ENCODE measurements at regions not wholly inside any gene's neighbourhood (a gene's known extent, or its start where the extent isn't known, plus 50 kb on each side); places are given as distances from the start of the nearest gene placed in this dataset.

DNA sequence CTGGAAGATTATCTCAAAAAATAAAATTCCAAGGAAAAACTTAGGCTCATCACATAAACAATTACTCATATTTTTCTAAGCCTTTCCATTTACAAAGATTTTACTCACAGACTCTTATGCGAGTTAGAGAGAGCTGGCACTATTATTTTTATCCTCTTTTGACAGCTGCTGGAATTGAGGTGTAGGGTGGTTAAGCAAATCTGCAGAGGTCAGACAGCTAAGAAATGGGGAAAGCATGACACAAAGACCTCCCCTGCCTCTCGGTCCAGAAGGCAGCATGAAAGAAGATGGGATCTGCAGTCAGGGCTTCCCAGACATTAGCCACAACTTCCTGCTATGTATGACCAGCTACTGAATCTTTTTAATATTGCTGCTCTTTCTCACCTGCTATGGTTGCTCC lies 89.9 kb upstream of the CPEB2 start:
- intact Hi-C loops (cut with DNase I): no loop called here
- Histone ChIP-seq H3K27me3 (no peaks in the 10 kb centered on the region), H3K4me3 (no peak overlapping the region), H3K4me1 (peaks cover 0 to 43% (median 3%) of the 10 kb centered on the region in 4 donors), H3K9me3 (no peaks in the 10 kb centered on the region), H3K27ac (no peak overlapping the region), H3K36me3 (no peaks in the 10 kb centered on the region)
- ATAC-seq (no peak), DNase-seq (no peak)
- TF ChIP-seq POLR2A (IDR thresholded peaks at IDR 0.05) (no peak), CTCF (IDR thresholded peaks at IDR 0.05) (no peak)
- 75% methylated on average over 2 of the region's 2 CpGs for WGBS (ENCODE audit: insufficient coverage, low coverage, low lambda C conversion rate, missing lambda C conversion rate)

DNA sequence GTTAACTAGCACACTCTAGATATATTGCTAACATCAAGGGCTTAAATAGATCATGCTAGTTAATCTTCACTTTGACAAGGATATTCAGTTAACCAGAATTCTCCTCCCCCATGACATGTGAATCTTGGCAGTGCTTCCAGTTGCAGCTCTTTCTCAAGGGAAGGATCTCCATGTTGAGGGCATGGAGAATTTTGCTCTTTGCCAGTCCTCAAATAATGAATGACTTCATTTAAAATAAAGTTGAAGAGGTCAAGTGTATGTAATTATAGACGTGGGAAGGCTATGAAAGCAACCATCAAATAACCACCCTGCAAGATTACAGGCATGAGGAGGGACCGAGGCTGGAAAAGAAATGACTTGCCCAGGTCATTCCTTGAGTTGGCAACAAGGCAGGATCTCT lies 87.3 kb upstream of the CPEB2 start:
- Histone ChIP-seq H3K4me3 (no peak overlapping the region), H3K4me1 (peaks cover 0 to 25% (median 0%) of the 10 kb centered on the region in 4 donors), H3K9me3 (no peaks in the 10 kb centered on the region), H3K36me3 (no peaks in the 10 kb centered on the region), H3K27me3 (no peaks in the 10 kb centered on the region), H3K27ac (no peak overlapping the region)
- DNase-seq (no peak), ATAC-seq (no peak)
- 39% methylated on average over 2 of the region's 2 CpGs for WGBS (ENCODE audit: insufficient coverage, low coverage, low lambda C conversion rate, missing lambda C conversion rate)
- TF ChIP-seq POLR2A (IDR thresholded peaks at IDR 0.05) (no peak), CTCF (IDR thresholded peaks at IDR 0.05) (no peak)
- intact Hi-C loops (cut with DNase I): no loop called here

DNA sequence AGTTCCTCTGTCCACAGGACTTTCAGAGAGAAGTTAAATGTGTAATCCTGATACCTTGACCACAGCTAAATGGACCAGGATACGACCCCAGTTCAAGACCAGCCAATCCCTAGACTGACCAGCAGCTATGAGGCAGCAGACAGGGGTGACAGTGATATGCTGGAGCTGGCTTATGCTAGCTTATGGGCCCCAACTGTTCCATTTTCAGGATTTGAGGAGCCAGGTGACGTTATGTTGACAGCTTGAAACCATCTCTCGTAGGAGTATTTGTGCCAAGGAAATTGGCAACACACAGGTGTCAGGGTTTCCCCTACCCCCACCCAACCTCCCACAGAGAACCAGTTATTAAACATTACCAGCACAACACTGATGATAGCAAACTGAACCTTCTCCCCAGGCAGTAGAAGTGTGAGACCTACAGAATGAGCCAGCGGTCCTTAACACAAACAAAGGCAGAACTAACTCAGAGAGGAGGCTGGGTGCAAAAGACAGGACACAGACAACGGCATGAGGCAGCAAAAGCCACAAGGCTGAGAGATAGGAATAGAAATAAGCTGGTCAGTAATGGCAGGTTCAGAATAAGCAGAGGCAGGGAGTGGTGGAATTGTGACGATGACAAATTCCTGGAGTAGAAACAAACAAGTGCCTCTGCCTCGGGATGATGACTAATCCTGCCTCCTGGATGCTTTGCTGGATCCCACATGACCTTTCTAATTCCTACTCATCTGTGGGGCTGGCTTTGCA lies 85.6 kb upstream of the CPEB2 start:
- DNase-seq: peak in 1 of 3 donors; percentile 29
- no peaks in the 10 kb centered on the region for H3K36me3 ChIP-seq
- intact Hi-C loops (cut with DNase I): no loop called here
- H3K4me1 ChIP-seq: peaks cover 0 to 10% (median 0%) of the 10 kb centered on the region in 4 donors
- peak overlapping the region in 1 of 3 donors; percentile 59 for H3K27ac ChIP-seq
- H3K4me3 ChIP-seq: no peak overlapping the region
- WGBS (ENCODE audit: insufficient coverage, low coverage, low lambda C conversion rate, missing lambda C conversion rate): 22% methylated on average over 7 of the region's 7 CpGs
- H3K9me3 ChIP-seq: no peaks in the 10 kb centered on the region
- TF ChIP-seq CTCF (IDR thresholded peaks at IDR 0.05): no peak
- TF ChIP-seq POLR2A (IDR thresholded peaks at IDR 0.05): no peak
- ATAC-seq: peak; percentile 73 to 92 (median 76)
- no peaks in the 10 kb centered on the region for H3K27me3 ChIP-seq

- DNase-seq (no peak), ATAC-seq (peak in 1 of 4 donors; percentile 73)
- peak overlapping the region in 1 of 3 donors; percentile 34 for H3K27ac ChIP-seq
- intact Hi-C loops (cut with DNase I): no loop called here
- H3K27me3 ChIP-seq: no peaks in the 10 kb centered on the region
- no peaks in the 10 kb centered on the region for H3K9me3 ChIP-seq
- 22% methylated on average over 1 of the region's 1 CpG for WGBS (ENCODE audit: insufficient coverage, low coverage, low lambda C conversion rate, missing lambda C conversion rate)
- H3K36me3 ChIP-seq: no peaks in the 10 kb centered on the region
- TF ChIP-seq POLR2A (IDR thresholded peaks at IDR 0.05) (no peak), CTCF (IDR thresholded peaks at IDR 0.05) (no peak)
- peaks cover 0 to 7% (median 0%) of the 10 kb centered on the region in 4 donors for H3K4me1 ChIP-seq
- H3K4me3 ChIP-seq: no peak overlapping the region
Observed at GRCh38 chr4:14917298-14917633, 85.0 kb upstream of the CPEB2 start.
